IMR-90 (cell line): ENCODE measurements at regions not wholly inside any gene's neighbourhood (a gene's known extent, or its start where the extent isn't known, plus 50 kb on each side); places are given as distances from the start of the nearest gene placed in this dataset.

ENCODE experiments used
- ATAC-seq: fragments of 200-7000 bp; cut with Tn5 transposase; 2 replicates; pipeline ENCODE4 v1.9.1; 2020; ENCODE audit warnings: low read depth, mild to moderate bottlenecking, moderate library complexity
- BruUV-seq: library from RNA; stranded (reverse); fragments of 400-500 nt; replicated peaks from 2 replicates; lab custom pipeline; 2021; lab: Mats Ljungman, UMichigan
- CTCF ChIA-PET: fragments of 300-600 bp; formaldehyde crosslinking; extraction: SDS; loops from one replicate; lab custom pipeline; 2021; ENCODE audit warnings: antibody characterized with exemption; lab: Yijun Ruan, JAX
- POLR2A ChIA-PET: fragments of 300-600 bp; sonication (Branson Sonifier 250); formaldehyde crosslinking; loops from one replicate; lab custom pipeline; 2022; ENCODE audit warnings: antibody characterized with exemption; ENCODE audit not compliant: unreplicated experiment; lab: Charles Lee
- DNase-seq: peaks from one replicate; pipeline ENCODE4 v3.0.0; 2013
- H2AFZ ChIP-seq: replicated peaks from 2 replicates; pipeline ENCODE3; 2013; ENCODE audit warnings: low read length, mild to moderate bottlenecking; ENCODE audit not compliant: poor library complexity
- H2AK5ac ChIP-seq: 2 replicates; pipeline ENCODE4 v1.6.1; 2013; ENCODE audit warnings: low read depth, low read length, inconsistent platforms
- H2AK9ac ChIP-seq: replicated peaks from 2 replicates; pipeline ENCODE3; 2013; ENCODE audit warnings: mild to moderate bottlenecking, low read depth, low read length, moderate library complexity; ENCODE audit not compliant: poor library complexity
- H2BK120ac ChIP-seq: 2 replicates; pipeline ENCODE4 v1.6.1; 2013; ENCODE audit warnings: low read depth, low read length, inconsistent platforms
- H2BK15ac ChIP-seq: 3 replicates; pipeline ENCODE4 v1.6.1; 2013; ENCODE audit warnings: low read depth, low read length, inconsistent platforms
- H2BK20ac ChIP-seq: 2 replicates; pipeline ENCODE4 v1.6.1; 2013; ENCODE audit warnings: low read depth, mild to moderate bottlenecking, inconsistent platforms, low read length, moderate library complexity
- H2BK5ac ChIP-seq: 2 replicates; pipeline ENCODE4 v1.6.1; 2013; ENCODE audit warnings: mild to moderate bottlenecking, low read depth, low read length, inconsistent platforms; ENCODE audit not compliant: poor library complexity, severe bottlenecking
- H3K14ac ChIP-seq: replicated peaks from 2 replicates; pipeline ENCODE4 v1.6.1; 2013; ENCODE audit warnings: low read depth, low read length, inconsistent platforms
- H3K18ac ChIP-seq: 2 replicates; pipeline ENCODE4 v1.6.1; 2013; ENCODE audit warnings: low read depth, low read length, control low read depth
- H3K23ac ChIP-seq: 2 replicates; pipeline ENCODE4 v1.6.1; 2013; ENCODE audit warnings: low read depth, low read length, inconsistent platforms
- H3K27ac ChIP-seq: 2 replicates; pipeline ENCODE4 v1.5.1; 2013; ENCODE audit warnings: mild to moderate bottlenecking, control low read depth, low read length; ENCODE audit not compliant: insufficient read depth
- H3K27me3 ChIP-seq: 2 replicates; pipeline ENCODE4 v1.6.1; 2013; ENCODE audit warnings: low read length; ENCODE audit not compliant: control insufficient read depth, insufficient read depth
- H3K36me3 ChIP-seq: 2 replicates; pipeline ENCODE4 v1.6.1; 2013; ENCODE audit warnings: low read length, mixed read lengths; ENCODE audit not compliant: control insufficient read depth, insufficient read depth
- H3K4ac ChIP-seq: 2 replicates; pipeline ENCODE4 v1.6.1; 2013; ENCODE audit warnings: low read depth, low read length, inconsistent platforms
- H3K4me1 ChIP-seq: 2 replicates; pipeline ENCODE4 v1.6.1; 2013; ENCODE audit warnings: low read length, mixed read lengths; ENCODE audit not compliant: control insufficient read depth, insufficient read depth
- H3K4me2 ChIP-seq: 2 replicates; pipeline ENCODE4 v1.6.1; 2013; ENCODE audit warnings: low read depth, mild to moderate bottlenecking, control low read depth, low read length, moderate library complexity
- H3K4me3 ChIP-seq: 2 replicates; pipeline ENCODE4 v1.5.1; 2013; ENCODE audit warnings: low read depth, mild to moderate bottlenecking, control low read depth, low read length, moderate library complexity; ENCODE audit not compliant: insufficient read depth
- H3K56ac ChIP-seq: 2 replicates; pipeline ENCODE4 v1.6.1; 2013; ENCODE audit warnings: low read length, inconsistent platforms; ENCODE audit not compliant: insufficient read depth; ENCODE audit errors: extremely low read depth
- H3K79me1 ChIP-seq, 2 experiments: 2 replicates each; pipeline ENCODE4 v1.6.1; 2013; ENCODE audit warnings: low read length in 2 of 2, inconsistent platforms in 1 of 2, low read depth in 1 of 2
- H3K9ac ChIP-seq: 2 replicates; pipeline ENCODE4 v1.6.1; 2013; ENCODE audit warnings: low read depth, low read length, control low read depth
- H3K9me1 ChIP-seq: 2 replicates; pipeline ENCODE4 v1.6.1; 2013; ENCODE audit warnings: low read length, inconsistent platforms; ENCODE audit not compliant: insufficient read depth
- H3K9me3 ChIP-seq: 2 replicates; pipeline ENCODE4 v1.6.1; 2013; ENCODE audit warnings: low read length; ENCODE audit not compliant: control insufficient read depth, insufficient read depth
- H4K20me1 ChIP-seq: 2 replicates; pipeline ENCODE4 v1.6.1; 2013; ENCODE audit warnings: low read length, inconsistent platforms; ENCODE audit not compliant: insufficient read depth
- H4K5ac ChIP-seq: 2 replicates; pipeline ENCODE4 v1.6.1; 2013; ENCODE audit warnings: mild to moderate bottlenecking, low read depth, low read length, control low read depth
- H4K8ac ChIP-seq, 2 experiments: 2 replicates each; pipeline ENCODE4 v1.6.1; 2013; ENCODE audit warnings: low read depth in 2 of 2, low read length in 2 of 2, control low read depth in 1 of 2, inconsistent platforms in 1 of 2
- H4K91ac ChIP-seq: 2 replicates; pipeline ENCODE4 v1.6.1; 2013; ENCODE audit warnings: low read depth, low read length, inconsistent platforms; ENCODE audit not compliant: insufficient read depth
- BHLHE40 ChIP-seq: fragments of 150-350 bp; IDR thresholded peaks from 2 replicates; pipeline ENCODE4 v1.6.1; 2016; ENCODE audit warnings: mild to moderate bottlenecking, low read depth, low read length
- FOS ChIP-seq: fragments of 150-350 bp; IDR thresholded peaks from 2 replicates; pipeline ENCODE4 v1.6.1; 2016; ENCODE audit warnings: low read depth, low read length
- MAFK ChIP-seq: IDR thresholded peaks from 2 replicates; pipeline ENCODE4 v1.6.1; 2012; ENCODE audit warnings: low read depth, low read length, improper control_type of control experiment
- NFE2L2 ChIP-seq: fragments of 150-350 bp; IDR thresholded peaks from 2 replicates; pipeline ENCODE4 v1.6.1; 2016; ENCODE audit warnings: low read depth, mild to moderate bottlenecking, low read length
- POLR2A ChIP-seq: IDR thresholded peaks from 2 replicates; pipeline ENCODE4 v1.6.1; 2012; ENCODE audit warnings: mild to moderate bottlenecking, low read depth, low read length
- RAD21 ChIP-seq: IDR thresholded peaks from 2 replicates; pipeline ENCODE4 v1.6.1; 2012; ENCODE audit warnings: low read length, improper control_type of control experiment
- RFX5 ChIP-seq: IDR thresholded peaks from 2 replicates; pipeline ENCODE4 v1.8.0; 2012; ENCODE audit warnings: low read depth, mild to moderate bottlenecking, low read length, moderate library complexity
- USF2 ChIP-seq: fragments of 150-350 bp; IDR thresholded peaks from 2 replicates; pipeline ENCODE4 v1.6.1; 2017; ENCODE audit warnings: mild to moderate bottlenecking, antibody characterized with exemption, low read length, low read depth
- WGBS, 2 experiments: methylation state at CpG; one replicate each; pipeline versions ENCODE4 v1.1.5 to v1.1.7; 2013; ENCODE audit warnings: missing lambda C conversion rate in 2 of 2; ENCODE audit not compliant: insufficient read length in 1 of 2; ENCODE audit errors: extremely low coverage in 2 of 2; 5-methylcytosine and 5-hydroxymethylcytosine counted together
- dilution Hi-C: fragments of 300-500 bp; cut with HindIII; formaldehyde crosslinking; loops from one replicate; pipeline ENCODE4 v1.14.3; 2018; ENCODE audit warnings: low sequenced_read_pairs; ENCODE audit not compliant: unreplicated experiment
- in situ Hi-C: fragments of 300-500 bp; cut with MboI; formaldehyde crosslinking; loops from 3 replicates; pipeline ENCODE4 v1.14.3; 2019; ENCODE audit warnings: low sequenced_read_pairs, inconsistent platforms, mixed read lengths
- intact Hi-C: fragments of 100-400 bp; cut with micrococcal nuclease; formaldehyde crosslinking; loops from 2 replicates; pipeline ENCODE4 v1.10.0; 2022

GRCh38 chr1:220956501-220957232, 77.4 kb downstream of the HLX start:
- peak overlapping the region; percentile 79 for H2BK20ac ChIP-seq
- peaks cover 2% of the 10 kb centered on the region for H3K4me1 ChIP-seq
- peak overlapping the region; percentile 1; the same call in 1 of the 2 replicates for H3K27ac ChIP-seq
- H3K9me1 ChIP-seq, result no peaks in the 10 kb centered on the region
- H3K14ac ChIP-seq, result no peak overlapping the region
- no peak overlapping the region for H2AK9ac ChIP-seq
- CTCF ChIA-PET, result interaction anchor here (0.6 kb wide), 1 partner anchor 48 kb away, joined by 3 read pairs; no protein-coding TSS in a partner anchor
- dilution Hi-C loops (no loop called here), intact Hi-C loops (loop anchor here (5.0 kb wide), 1 partner anchor 74 kb away; no protein-coding TSS in a partner anchor), in situ Hi-C loops (no loop called here)
- no peaks in the 10 kb centered on the region for H3K27me3 ChIP-seq
- DNase-seq, result no peak
- H3K9ac ChIP-seq, result no peak overlapping the region
- no peaks in the 10 kb centered on the region for H3K36me3 ChIP-seq
- H4K91ac ChIP-seq, result peak overlapping the region; percentile 61
- H3K4me2 ChIP-seq, result peak overlapping the region; percentile 29; the same call in 1 of the 2 replicates
- POLR2A ChIA-PET, result interaction anchor here (0.6 to 0.7 kb wide), 3 partner anchors 78 to 152 kb away, joined by 4 to 13 read pairs (median 8); partner anchors contain the start of gene HLX
- no peak overlapping the region for H3K4me3 ChIP-seq
- H2BK5ac ChIP-seq, result peak overlapping the region; percentile 92
- H4K20me1 ChIP-seq, result no peaks in the 10 kb centered on the region
- peak overlapping the region; percentile 87 for H2BK120ac ChIP-seq
- peak overlapping the region; percentile 79; the same call in 1 of the 2 replicates for H3K18ac ChIP-seq
- no peak overlapping the region; the same call in 1 of the 2 replicates for H3K56ac ChIP-seq
- no peaks in the 10 kb centered on the region for H3K9me3 ChIP-seq
- 0 out of 2 replicates have a peak overlapping the region, but pooled peaks have one; percentile 57 for H3K23ac ChIP-seq
- peak overlapping the region in 1 of 2 experiments; percentile 59; a peak in 1 of 4 replicates for H4K8ac ChIP-seq
- no peak for ATAC-seq
- H2BK15ac ChIP-seq, result peak overlapping the region; percentile 62; the same call in 2 of the 3 replicates
- TF ChIP-seq POLR2A (no peak), NFE2L2 (no peak), BHLHE40 (no peak), RFX5 (no peak), RAD21 (no peak), USF2 (no peak), MAFK (no peak), FOS (no peak)
- WGBS, 2 experiments, result no CpG with 5 or more reads among the region's 2 CpGs
- H2AK5ac ChIP-seq, result no peak overlapping the region
- peak overlapping the region; percentile 65 for H3K4ac ChIP-seq
- peak overlapping the region; percentile 55 for H2AFZ ChIP-seq
- no TSS peak for BruUV-seq
- H3K79me1 ChIP-seq, result no peaks in the 10 kb centered on the region
- no peak overlapping the region for H4K5ac ChIP-seq
